MM.1S (cell line): ENCODE measurements at regions not wholly inside any gene's neighbourhood (a gene's known extent, or its start where the extent isn't known, plus 50 kb on each side); places are given as distances from the start of the nearest gene placed in this dataset.

ENCODE experiments used
- DNase-seq: peaks from one replicate; pipeline ENCODE4 v3.0.0-alpha.2; 2015
- H2AFZ ChIP-seq: fragments of 300-600 bp; sonication (generic); 2 replicates; pipeline ENCODE4 v1.6.0; 2016; ENCODE audit warnings: antibody characterized with exemption, low read length
- H3F3A ChIP-seq: fragments of 300-600 bp; sonication (generic); 2 replicates; pipeline ENCODE4 v1.6.1; 2016; ENCODE audit warnings: mild to moderate bottlenecking, antibody characterized with exemption, low read length, moderate library complexity, mixed read lengths; ENCODE audit not compliant: insufficient read depth
- H3K27ac ChIP-seq: fragments of 300-600 bp; sonication (generic); 2 replicates; pipeline ENCODE4 v1.5.1; 2016; ENCODE audit warnings: mild to moderate bottlenecking, low read length
- H3K27me3 ChIP-seq: fragments of 300-600 bp; sonication (generic); replicated peaks from 2 replicates; pipeline ENCODE4 v1.6.0; 2016; ENCODE audit warnings: low read length; ENCODE audit not compliant: insufficient read depth
- H3K36me3 ChIP-seq: fragments of 300-600 bp; sonication (generic); replicated peaks from 2 replicates; pipeline ENCODE4 v1.6.1; 2016; ENCODE audit warnings: mild to moderate bottlenecking, low read length, mixed read lengths; ENCODE audit not compliant: insufficient read depth
- H3K4me1 ChIP-seq: fragments of 300-600 bp; sonication (generic); 2 replicates; pipeline ENCODE4 v1.6.1; 2016; ENCODE audit warnings: low read length, mixed read lengths
- H3K4me2 ChIP-seq: fragments of 300-600 bp; sonication (generic); 2 replicates; pipeline ENCODE4 v1.6.0; 2016; ENCODE audit warnings: low read depth, low read length
- H3K4me3 ChIP-seq: fragments of 300-600 bp; sonication (generic); 2 replicates; pipeline ENCODE4 v1.5.1; 2016; ENCODE audit warnings: low read length, mixed read lengths
- H3K79me2 ChIP-seq: fragments of 300-600 bp; sonication (generic); 2 replicates; pipeline ENCODE4 v1.6.1; 2016; ENCODE audit warnings: mixed run types, low read length, mixed read lengths
- H3K9ac ChIP-seq: fragments of 300-600 bp; sonication (generic); 2 replicates; pipeline ENCODE4 v1.6.1; 2016; ENCODE audit warnings: low read length, mixed read lengths
- H3K9me2 ChIP-seq: fragments of 300-600 bp; sonication (generic); replicated peaks from 2 replicates; pipeline ENCODE4 v1.6.1; 2016; ENCODE audit warnings: mild to moderate bottlenecking, low read length, mixed read lengths; ENCODE audit not compliant: insufficient read depth
- H3K9me3 ChIP-seq: fragments of 300-600 bp; sonication (generic); replicated peaks from 2 replicates; pipeline ENCODE4 v1.6.1; 2016; ENCODE audit warnings: mild to moderate bottlenecking, low read length, mixed read lengths; ENCODE audit not compliant: insufficient read depth
- H4K20me1 ChIP-seq: fragments of 300-600 bp; sonication (generic); 2 replicates; pipeline ENCODE4 v1.6.1; 2016; ENCODE audit warnings: mild to moderate bottlenecking, low read length, moderate library complexity, mixed read lengths; ENCODE audit not compliant: insufficient read depth
- CTCF ChIP-seq: fragments of 300-600 bp; sonication (generic); IDR thresholded peaks from 2 replicates; pipeline ENCODE4 v1.5.1; 2016; ENCODE audit warnings: antibody characterized with exemption, low read length, mixed read lengths
- EZH2 ChIP-seq: fragments of 300-600 bp; sonication (generic); optimal IDR thresholded peaks from 2 replicates; pipeline ENCODE3; 2017; ENCODE audit warnings: low read depth, mild to moderate bottlenecking, antibody characterized with exemption, low read length, mixed read lengths
- EZH2phosphoT487 ChIP-seq: fragments of 300-600 bp; sonication (generic); IDR thresholded peaks from 2 replicates; pipeline ENCODE4 v1.6.1; 2018; ENCODE audit warnings: antibody characterized with exemption, low read length

GRCh38 chr10:15453457-15453856 lies 82.4 kb upstream of the FAM171A1 start:
- TF ChIP-seq EZH2, result no peak
- no peak for TF ChIP-seq EZH2phosphoT487
- TF ChIP-seq CTCF, result no peak
- Histone ChIP-seq H2AFZ (no peak overlapping the region), H3K4me3 (no peak overlapping the region), H3K4me2 (no peak overlapping the region), H3K9me2 (no peaks in the 10 kb centered on the region), H3K4me1 (no peaks in the 10 kb centered on the region), H3K27me3 (no peaks in the 10 kb centered on the region), H4K20me1 (no peaks in the 10 kb centered on the region), H3K9ac (no peak overlapping the region), H3K36me3 (no peaks in the 10 kb centered on the region), H3F3A (no peaks in the 10 kb centered on the region), H3K9me3 (no peaks in the 10 kb centered on the region), H3K79me2 (no peaks in the 10 kb centered on the region), H3K27ac (no peak overlapping the region)
- no peak for DNase-seq

GRCh38 chr10:15452545-15452944 lies 81.5 kb upstream of the FAM171A1 start:
- no peak overlapping the region for H3K4me2 ChIP-seq
- no peaks in the 10 kb centered on the region for H3K9me3 ChIP-seq
- no peaks in the 10 kb centered on the region for H3K79me2 ChIP-seq
- no peaks in the 10 kb centered on the region for H3K9me2 ChIP-seq
- H3K4me1 ChIP-seq, result no peaks in the 10 kb centered on the region
- H3K36me3 ChIP-seq, result no peaks in the 10 kb centered on the region
- DNase-seq, result no peak
- H3K27ac ChIP-seq, result no peak overlapping the region
- no peak for TF ChIP-seq EZH2
- TF ChIP-seq EZH2phosphoT487, result no peak
- TF ChIP-seq CTCF, result no peak
- H3K27me3 ChIP-seq, result no peaks in the 10 kb centered on the region
- no peaks in the 10 kb centered on the region for H4K20me1 ChIP-seq
- no peak overlapping the region for H3K9ac ChIP-seq
- H2AFZ ChIP-seq, result no peak overlapping the region
- H3K4me3 ChIP-seq, result no peak overlapping the region
- no peaks in the 10 kb centered on the region for H3F3A ChIP-seq

GRCh38 chr10:15451137-15452094 lies 80.3 kb upstream of the FAM171A1 start:
- no peaks in the 10 kb centered on the region for H3F3A ChIP-seq
- TF ChIP-seq EZH2 (no peak), EZH2phosphoT487 (no peak), CTCF (no peak)
- no peak overlapping the region for H2AFZ ChIP-seq
- no peaks in the 10 kb centered on the region for H3K36me3 ChIP-seq
- no peak overlapping the region for H3K27ac ChIP-seq
- H3K27me3 ChIP-seq, result no peaks in the 10 kb centered on the region
- no peaks in the 10 kb centered on the region for H3K79me2 ChIP-seq
- no peaks in the 10 kb centered on the region for H3K9me3 ChIP-seq
- no peak overlapping the region for H3K4me3 ChIP-seq
- no peak overlapping the region for H3K4me2 ChIP-seq
- no peaks in the 10 kb centered on the region for H3K9me2 ChIP-seq
- H3K4me1 ChIP-seq, result no peaks in the 10 kb centered on the region
- H4K20me1 ChIP-seq, result no peaks in the 10 kb centered on the region
- DNase-seq, result no peak
- no peak overlapping the region for H3K9ac ChIP-seq
